Stromal cell of bone marrow (primary cell): ENCODE measurements at regions not wholly inside any gene's neighbourhood (a gene's known extent, or its start where the extent isn't known, plus 50 kb on each side); places are given as distances from the start of the nearest gene placed in this dataset.
"Not testable (repeated sequence)": the region's sequence is repeated elsewhere in the genome, so short reads cannot be mapped to it uniquely, and the experiment has no call there.

ENCODE experiments used
- DNase-seq: peaks from one replicate; pipeline ENCODE4 v3.0.0-alpha.2; 2012; ENCODE audit warnings: low read depth

DNA sequence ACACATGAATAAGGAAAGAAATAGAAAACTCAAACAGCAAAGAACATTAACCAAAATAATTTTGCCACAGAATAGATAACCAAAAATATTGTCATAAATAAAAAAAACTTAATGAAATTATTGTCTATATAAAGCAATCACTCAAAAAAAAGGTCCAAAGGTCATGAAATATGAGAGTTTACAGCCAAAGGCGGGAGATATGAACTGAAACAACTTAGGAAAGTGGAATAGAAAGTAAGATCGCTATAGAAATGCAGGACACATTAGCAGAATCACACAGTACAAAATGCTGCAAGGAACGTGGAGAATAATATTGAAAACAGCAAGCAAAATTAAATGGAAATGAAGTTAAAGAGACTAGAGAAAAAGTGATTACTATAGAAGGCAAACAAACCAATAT is 375.0 kb upstream of the ARHGEF26 start:
- DNase-seq = no peak

DNA sequence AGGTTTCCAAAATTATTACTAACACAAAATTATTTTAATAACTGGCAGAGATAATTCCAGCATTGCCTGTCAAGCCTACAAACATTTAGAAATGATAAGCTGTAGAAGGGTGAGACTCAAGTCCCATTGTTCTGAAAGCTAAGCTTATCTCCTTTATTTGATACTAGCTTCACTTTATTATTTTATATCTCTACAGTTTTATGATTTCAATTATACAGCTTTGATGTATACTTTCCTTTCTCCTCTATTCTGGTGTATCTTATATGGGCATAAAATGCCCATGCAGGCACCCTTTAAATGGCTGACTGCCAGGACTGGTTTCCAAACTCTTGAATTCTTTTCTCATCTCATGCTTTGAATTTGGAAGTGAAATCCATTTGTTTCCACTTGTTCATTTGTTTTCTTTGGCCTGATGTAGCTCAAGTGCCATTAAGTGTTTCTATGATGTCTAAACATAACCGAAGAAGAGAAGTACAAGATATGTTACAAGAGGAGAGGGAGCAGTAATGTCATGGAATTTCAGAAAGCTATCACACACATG is 372.1 kb upstream of the ARHGEF26 start:
- DNase-seq = peak; percentile 47

DNA sequence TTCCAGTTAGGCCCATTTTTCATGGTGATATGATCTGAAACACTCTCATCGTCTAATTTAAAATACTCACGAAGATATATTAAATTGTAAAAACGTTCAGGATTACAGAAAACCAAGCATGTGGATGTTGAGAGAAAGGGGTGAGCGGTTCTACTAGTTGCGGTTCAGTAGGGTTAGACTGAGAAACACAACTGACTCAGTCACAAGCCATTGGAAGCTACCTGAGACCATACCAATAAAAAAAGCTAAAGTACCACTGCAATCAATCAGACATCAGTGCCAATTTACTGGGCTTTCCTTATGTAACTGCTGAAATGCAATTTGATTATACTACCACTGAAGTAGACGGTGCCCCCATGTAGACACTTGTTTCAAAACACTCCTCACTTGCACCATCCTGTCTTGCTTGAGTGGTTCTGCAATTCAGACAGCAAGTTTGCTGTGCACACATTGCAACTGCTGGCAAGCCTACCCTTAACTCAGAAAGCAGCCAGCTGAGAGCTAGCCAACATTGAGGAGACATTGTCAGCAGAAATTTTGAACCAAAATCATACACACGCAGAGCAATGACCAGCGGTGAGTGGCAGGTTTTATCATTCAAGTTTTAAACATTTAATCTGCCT is 368.7 kb upstream of the ARHGEF26 start:
- peak; percentile 25 for DNase-seq

DNA sequence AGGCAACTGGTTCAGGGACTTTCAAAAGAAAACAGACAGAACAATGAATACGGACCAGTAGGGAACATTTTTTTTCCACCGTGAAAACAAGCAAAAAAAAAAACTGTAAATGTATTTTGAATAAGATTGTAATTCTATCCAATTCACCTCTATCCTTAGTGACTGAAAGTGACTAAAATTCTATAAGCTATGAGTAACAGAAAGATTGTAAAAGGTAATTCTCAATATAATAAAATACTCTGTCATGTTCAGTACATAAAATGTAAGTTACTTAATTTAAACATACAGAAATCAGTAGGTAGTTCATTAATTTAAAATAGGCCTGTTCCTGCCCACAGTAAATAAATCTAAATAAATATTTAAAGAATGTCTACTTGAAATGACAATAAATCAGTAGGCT is 368.2 kb upstream of the ARHGEF26 start:
- no peak for DNase-seq

DNA sequence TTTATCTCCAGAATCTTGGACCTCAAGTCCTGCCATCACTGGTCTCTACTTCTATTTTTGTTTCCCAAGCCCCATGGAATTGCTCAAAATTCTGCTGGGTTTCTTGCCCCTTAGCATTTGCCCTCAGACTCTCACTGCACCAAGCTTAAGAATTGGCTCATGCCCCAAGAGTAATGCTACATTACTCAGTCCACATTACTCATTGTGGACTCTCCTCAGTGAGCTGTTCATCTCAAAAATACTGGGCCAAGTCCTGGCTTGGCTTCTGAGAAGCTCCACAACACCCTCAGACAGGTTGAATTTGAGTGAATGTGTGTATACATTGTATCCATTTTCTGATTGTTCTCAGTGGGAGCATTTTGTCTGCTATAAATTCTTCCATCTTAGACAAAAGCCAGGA is 364.4 kb upstream of the ARHGEF26 start:
- DNase-seq = peak; percentile 74

DNA sequence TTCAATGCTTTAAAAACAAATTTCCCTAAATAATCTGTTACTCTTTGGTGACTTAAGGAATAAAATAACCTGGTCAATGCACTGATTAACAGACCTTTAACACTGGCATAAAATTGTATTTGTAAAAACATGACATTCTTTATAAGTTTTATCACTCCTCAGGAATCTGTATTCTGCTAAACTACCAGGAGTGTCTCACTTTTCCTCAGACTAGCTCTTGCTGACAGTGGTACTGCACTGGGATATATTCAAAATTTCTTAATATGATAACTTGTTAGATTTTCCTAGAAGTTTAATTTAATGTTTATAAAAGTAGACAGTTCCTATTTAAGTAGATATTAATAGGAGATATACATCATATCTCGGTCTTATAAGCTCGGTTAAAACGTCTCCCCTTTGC is 363.4 kb upstream of the ARHGEF26 start:
- no peak for DNase-seq

DNA sequence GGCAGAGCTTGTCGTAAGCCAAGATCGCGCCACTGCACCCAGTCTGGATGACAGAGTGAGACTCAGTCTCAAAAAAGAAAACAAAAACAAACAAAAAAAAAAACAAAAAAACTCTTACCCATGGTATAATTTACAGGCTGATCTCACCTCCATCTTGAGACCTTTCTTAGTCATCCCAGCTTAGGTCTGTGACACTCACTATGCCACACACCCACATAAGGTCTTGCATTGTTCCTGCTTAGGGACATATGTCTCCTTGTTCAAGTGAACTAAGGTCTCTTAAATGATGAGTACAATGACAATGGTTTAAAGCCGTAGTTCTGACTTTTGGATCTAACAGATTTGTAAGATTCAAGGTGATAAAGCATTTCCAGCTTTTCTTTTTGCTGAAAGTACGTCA is 360.2 kb upstream of the ARHGEF26 start:
- DNase-seq = no peak

DNA sequence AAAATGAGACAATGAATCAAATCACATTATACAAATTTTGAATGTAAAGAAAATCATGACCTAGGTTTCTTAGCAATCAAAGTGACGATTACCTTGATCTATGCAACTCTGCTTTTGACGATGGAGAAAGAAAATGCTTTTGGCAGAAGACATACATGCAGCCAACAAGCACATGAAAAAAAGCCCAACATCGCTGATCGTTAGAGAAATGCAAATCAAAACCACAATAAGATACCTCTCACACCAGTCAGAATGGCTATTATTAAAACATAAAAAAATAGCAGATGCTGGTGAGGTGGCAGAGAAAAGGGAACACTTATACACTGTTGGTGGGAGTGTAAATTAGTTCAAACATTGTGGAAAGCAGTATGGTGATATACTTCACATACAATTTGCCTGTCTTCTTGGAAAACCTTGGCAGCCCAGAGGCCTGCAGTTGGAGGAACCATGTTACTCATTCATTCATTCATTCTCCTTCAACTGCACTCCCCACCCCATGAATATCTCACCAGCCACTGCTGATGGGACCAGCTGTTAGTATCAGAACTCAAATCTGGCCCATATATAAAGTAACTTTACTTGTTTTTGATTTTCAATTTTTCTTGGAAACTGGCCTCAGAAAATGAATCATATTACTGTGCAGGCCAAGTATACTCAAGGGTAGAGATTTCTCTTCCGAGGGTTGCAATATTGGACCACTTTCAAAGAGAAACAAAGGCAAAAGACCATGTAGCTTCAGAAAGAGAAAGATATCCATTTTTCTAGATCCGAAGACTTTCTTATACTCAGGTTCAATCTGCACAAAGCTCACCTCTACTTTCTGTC is 358.6 kb upstream of the ARHGEF26 start:
- DNase-seq = peak; percentile 33

DNA sequence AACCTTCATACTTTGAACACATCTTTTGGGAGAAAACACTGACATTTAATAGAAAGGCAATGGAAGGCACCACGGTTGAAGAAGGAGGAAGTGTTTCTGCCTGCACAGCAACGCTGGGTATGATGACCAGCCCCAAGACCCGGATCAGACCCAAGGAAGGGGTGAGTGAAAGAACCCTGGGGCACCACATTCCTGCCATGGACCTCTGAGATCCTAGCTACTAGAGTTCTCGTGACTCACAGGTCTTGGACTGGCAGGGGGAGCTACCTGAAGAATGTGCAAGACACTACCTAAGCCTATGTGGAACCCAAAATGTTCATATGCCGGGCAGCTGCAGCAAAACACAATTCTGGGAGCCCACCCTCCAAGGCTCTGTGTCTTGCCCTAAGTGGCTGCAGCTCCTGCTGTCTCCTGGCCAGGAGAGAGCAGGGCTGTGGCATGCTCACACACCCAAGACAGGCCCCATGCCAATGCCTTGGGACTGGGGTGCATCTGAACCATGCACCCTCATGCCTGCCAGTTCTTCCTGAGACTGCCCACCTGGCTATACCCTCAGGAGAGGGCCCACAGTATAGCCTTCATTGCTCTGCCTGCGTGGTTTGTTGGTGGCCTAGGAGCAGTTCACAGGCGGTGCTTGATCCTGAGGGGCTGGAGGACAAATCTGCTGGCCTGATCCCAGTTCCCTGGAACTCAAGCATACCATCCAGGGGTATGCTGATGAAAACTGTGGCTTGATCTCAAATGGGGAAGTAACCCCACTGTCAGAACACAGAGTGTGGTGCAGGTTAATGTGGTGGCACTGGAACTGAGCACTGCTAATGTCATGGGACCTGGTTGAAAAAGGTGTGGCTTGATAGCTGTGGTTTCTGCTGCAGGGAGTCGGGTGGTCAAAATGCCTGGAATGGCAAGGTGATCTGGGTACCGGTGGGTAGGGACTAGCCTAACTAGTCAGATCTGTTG is 353.3 kb upstream of the ARHGEF26 start:
- DNase-seq = no peak

DNA sequence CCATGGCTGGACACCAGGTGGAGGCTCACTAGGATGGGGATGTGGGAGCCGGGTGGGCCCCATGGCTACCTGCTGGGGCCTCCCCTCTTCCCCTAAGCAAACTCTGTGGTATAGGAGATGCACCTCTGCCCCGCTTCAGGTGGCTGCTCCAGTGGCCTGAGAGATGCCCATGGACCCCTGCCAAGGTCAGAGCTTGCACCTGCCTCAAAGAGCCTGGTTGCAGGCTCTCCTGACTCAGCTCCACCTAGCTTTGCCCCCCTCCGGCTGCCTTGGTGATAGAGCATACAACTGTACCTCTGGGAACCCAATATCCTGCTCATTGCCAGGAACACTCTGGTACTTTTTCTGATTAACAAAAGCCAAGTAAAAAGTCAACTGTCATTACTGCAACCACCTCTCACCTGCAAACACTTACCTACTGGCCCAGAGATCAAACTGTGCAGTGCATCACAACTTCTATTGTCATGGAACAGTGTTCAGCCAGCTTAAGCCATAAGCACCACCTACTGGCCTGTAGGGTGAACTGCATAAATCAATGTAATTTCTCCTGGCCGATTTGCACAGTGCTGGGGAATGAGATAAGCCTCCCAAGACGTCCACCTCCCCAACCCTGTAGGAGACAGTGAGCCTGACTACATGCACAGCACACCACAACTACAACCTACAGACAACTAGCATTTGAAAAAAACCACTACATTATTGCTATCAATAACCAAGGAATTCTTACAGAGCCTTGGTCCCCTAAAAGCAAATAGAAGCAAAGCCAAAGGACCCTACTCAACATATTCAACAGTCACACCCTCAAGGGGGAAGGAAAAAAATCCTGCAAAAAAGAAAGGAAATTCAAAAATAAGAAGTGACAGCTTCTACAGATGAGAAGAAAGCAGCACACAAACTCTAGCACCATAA is 352.4 kb upstream of the ARHGEF26 start:
- peak; percentile 28 for DNase-seq

DNA sequence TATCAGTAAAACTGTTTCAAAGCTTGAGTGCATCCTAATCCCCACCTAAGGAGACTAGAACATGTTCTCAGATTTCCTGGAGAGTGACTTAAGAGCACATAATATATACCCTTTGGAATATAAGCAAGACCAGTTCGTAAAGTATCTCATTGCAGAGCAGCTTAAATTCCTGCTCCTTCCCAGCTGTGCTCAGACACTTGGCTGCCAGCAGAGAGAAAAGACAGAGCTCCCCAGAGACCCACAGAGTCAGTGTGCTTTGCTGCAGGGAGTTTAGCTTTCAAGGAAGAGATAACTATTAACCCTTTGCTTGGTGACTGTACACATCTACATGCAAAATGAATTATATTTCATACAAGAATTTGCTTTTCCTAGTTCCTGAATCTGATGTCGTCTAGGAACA is 338.1 kb upstream of the ARHGEF26 start:
- DNase-seq = peak; percentile 9

DNA sequence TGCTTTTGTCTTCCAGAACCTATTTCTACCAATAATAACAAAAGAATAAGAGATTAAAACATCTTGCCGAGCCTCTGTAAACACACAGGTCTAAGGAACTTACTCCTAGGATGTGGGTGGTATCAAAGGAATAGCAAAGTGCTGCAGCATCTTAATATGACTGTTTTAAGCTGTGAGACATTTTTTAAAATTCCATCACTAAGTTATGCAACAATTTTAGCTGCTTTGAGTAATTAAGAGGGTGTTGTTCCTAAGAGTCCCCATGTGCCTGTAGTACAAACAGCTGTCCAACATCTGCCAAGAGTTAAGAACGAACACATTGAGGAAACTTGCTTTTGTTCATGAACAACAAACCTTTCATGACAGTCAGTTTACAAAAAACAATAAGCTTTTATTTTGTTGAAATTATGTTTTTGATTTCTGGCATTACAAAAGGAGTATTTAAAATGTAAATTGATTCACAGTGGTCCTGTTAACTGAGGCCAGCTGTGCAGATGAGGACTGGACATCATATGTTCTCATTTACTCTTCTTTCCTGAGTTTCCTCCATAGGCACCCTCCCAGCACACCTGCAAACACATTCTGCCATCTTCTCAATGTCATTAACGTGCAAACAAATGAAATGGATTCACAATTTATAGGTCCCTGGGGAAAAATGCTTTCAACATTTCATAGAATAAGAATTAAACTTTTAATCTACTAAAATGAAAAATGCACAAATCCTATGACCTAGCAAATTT is 337.3 kb upstream of the ARHGEF26 start:
- DNase-seq = no peak

DNA sequence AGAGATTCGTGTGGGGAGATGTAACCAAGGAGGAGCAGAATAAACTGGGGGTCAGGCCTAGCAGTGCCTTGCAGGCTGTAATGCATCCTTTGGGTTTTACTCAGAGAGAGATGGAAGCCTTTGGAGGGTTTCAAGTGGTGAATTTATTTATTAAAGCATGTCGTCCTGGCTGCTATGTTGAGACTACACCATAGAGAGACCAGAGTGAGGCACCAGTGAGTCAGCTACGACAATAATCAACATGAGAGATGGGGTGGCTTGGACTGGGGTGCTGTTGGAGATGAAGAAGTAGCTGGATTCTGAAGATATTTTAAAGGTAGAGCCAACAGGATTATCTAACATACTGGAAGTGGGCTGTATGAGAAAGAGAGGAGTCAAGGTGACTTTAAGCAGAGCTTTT is 335.3 kb upstream of the ARHGEF26 start:
- no peak for DNase-seq

DNA sequence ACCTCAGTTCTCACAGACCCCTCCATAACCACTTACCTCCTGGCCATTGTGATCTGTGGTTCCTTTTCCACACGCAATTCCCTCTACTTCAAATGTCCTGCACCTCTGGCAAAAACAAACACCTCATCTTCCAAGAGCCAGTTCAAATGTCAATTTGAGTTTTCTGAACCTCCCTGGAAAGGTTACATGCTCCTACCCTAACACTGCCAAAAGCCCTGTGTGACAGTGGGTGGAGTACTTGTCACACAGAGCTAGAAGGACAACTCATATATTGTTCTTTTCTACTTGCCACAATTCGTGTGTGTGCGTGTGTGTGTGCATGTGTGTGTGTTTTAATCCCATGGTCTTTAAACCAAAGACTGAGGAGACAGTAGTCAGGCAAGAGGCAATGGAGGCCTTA is 331.8 kb upstream of the ARHGEF26 start:
- no peak for DNase-seq

DNA sequence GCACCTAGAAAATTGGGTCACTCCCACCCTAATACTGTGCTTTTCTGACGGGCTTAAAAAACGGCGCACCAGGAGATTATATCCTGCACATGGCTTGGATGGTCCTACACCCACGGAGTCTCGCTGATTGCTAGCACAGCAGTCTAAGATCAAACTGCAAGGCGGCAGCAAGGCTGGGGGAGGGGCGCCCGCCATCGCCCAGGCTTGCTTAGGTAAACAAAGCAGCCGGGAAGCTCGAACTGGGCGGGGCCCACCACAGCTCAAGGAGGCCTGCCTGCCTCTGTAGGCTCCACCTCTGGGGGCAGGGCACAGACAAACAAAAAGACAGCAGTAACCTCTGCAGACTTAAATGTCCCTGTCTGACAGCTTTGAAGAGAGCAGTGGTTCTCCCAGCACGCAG is 324.1 kb upstream of the ARHGEF26 start:
- DNase-seq = not testable (repeated sequence)

DNA sequence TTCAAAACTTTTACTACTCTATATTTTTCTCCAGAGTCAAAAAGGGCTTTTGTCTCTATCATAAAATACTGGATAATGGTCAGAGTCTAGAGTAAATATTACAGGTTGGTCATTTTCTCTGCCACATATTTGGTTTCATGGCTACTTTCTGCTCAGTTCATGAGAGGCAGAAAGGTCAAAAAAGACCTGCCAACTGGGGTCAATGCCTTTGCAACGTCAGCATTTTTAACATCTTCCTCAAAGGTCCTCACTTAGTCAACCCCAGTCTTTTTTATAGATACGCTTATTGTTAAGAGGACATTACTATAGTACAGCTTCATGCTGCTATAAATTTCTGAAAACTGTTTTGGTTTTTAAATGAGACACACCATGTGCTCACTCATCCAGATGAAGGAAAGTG is 312.1 kb upstream of the ARHGEF26 start:
- DNase-seq = no peak

DNA sequence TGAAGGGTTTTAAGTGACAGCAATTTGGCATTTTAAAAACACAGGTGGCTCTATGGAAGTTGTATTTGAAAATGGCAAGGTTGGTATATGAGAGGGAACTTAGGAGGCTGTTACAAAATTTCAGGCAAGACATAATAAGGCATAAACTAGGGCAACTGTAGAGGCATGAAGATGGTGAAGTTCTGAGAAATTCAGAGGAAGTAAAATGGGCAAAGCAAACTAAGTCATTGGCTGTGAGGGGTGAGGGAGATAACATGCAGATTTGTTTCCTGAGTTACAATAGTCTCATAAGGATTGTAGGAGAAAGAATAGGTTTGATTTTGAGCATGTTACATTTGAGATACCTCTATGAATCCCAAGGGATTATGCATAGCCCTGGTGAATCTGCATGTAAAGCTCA is 302.9 kb upstream of the ARHGEF26 start:
- DNase-seq = no peak

DNA sequence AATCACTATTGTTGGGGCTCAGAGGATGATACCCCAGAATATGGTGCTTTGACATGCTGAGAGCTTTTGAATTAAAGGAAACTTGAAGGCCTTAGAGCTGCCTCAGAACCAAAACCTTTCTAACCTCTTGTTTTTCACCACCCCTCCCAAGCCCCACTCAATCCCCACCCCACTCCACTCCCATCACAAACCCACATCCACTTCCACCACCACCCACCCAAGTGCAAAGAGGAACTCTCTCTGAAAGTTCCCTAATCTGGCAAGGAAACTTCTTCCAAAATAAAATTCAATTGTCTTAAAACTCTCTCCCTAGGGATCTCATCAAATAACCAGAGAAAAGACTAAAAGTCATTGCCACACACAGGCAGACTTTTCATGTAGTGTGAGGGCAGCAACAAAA is 301.2 kb upstream of the ARHGEF26 start:
- no peak for DNase-seq

DNA sequence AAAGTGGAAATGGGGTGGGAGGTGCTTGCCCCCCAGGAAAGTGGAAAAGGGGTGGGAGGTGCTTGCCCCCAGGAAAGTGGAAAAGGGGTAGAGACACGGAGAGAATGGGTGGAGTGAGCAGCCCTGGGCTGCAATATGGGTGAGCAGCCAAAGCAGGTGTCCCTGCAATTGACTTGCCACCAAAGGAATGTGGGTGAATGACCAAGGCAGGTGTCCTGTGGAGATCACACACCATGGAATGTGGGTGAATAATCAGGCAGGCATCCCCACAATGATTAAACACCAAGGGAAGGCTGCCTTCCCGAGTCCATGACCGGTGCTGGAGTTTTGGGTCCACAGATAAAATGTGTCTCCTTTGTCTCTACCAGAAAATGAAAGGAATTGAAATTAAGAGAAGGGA is 292.8 kb upstream of the ARHGEF26 start:
- DNase-seq = not testable (repeated sequence)

DNA sequence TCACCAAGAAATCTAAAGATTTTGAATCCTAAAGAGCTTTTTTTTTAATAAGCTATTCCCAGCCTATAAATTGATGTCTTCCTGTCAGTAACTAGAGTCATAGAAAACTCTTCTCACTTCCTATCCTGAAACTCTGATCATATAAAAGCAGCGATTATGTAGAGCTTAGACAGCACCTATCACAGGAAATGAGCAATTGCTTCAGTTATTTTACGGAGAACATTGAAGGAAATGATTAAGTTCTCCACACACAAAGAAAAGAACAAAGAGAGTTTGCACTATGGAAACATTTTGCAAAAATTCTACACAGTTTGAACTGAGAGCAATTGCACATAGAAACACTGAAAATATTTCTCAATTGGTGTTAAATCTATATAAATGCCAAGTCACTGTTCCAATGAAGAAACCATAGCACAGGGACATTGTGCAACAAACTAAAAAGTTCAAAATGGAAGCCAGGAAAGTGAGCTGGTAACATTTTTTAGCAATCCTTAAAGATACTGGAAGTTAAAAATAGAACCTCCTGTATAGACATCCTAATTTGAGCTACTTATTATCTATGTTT is 291.5 kb upstream of the ARHGEF26 start:
- no peak for DNase-seq
